ENCODE measurements at regions not wholly inside any gene's neighbourhood (a gene's known extent, or its start where the extent isn't known, plus 50 kb on each side); places are given as distances from the start of the nearest gene placed in this dataset.

GRCh38 chr2:104702031-104702850 lies 151.7 kb upstream of the POU3F3 start:
- TF ChIP-seq, protein P1, sequence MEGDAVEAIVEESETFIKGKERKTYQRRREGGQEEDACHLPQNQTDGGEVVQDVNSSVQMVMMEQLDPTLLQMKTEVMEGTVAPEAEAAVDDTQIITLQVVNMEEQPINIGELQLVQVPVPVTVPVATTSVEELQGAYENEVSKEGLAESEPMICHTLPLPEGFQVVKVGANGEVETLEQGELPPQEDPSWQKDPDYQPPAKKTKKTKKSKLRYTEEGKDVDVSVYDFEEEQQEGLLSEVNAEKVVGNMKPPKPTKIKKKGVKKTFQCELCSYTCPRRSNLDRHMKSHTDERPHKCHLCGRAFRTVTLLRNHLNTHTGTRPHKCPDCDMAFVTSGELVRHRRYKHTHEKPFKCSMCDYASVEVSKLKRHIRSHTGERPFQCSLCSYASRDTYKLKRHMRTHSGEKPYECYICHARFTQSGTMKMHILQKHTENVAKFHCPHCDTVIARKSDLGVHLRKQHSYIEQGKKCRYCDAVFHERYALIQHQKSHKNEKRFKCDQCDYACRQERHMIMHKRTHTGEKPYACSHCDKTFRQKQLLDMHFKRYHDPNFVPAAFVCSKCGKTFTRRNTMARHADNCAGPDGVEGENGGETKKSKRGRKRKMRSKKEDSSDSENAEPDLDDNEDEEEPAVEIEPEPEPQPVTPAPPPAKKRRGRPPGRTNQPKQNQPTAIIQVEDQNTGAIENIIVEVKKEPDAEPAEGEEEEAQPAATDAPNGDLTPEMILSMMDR (IDR thresholded peaks at IDR 0.05; ENCODE audit: insufficient read depth, low read length) = no peak
- no peak for TF ChIP-seq POLR2AphosphoS5 (IDR thresholded peaks at IDR 0.05; ENCODE audit: low read depth)
- TF ChIP-seq, protein P2, sequence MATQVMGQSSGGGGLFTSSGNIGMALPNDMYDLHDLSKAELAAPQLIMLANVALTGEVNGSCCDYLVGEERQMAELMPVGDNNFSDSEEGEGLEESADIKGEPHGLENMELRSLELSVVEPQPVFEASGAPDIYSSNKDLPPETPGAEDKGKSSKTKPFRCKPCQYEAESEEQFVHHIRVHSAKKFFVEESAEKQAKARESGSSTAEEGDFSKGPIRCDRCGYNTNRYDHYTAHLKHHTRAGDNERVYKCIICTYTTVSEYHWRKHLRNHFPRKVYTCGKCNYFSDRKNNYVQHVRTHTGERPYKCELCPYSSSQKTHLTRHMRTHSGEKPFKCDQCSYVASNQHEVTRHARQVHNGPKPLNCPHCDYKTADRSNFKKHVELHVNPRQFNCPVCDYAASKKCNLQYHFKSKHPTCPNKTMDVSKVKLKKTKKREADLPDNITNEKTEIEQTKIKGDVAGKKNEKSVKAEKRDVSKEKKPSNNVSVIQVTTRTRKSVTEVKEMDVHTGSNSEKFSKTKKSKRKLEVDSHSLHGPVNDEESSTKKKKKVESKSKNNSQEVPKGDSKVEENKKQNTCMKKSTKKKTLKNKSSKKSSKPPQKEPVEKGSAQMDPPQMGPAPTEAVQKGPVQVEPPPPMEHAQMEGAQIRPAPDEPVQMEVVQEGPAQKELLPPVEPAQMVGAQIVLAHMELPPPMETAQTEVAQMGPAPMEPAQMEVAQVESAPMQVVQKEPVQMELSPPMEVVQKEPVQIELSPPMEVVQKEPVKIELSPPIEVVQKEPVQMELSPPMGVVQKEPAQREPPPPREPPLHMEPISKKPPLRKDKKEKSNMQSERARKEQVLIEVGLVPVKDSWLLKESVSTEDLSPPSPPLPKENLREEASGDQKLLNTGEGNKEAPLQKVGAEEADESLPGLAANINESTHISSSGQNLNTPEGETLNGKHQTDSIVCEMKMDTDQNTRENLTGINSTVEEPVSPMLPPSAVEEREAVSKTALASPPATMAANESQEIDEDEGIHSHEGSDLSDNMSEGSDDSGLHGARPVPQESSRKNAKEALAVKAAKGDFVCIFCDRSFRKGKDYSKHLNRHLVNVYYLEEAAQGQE (IDR thresholded peaks at IDR 0.05; ENCODE audit: insufficient replicate concordance, low read depth) = no peak

Measured in HL-60 (cell line).